ENCODE measurements at regions not wholly inside any gene's neighbourhood (a gene's known extent, or its start where the extent isn't known, plus 50 kb on each side); places are given as distances from the start of the nearest gene placed in this dataset.

DNA sequence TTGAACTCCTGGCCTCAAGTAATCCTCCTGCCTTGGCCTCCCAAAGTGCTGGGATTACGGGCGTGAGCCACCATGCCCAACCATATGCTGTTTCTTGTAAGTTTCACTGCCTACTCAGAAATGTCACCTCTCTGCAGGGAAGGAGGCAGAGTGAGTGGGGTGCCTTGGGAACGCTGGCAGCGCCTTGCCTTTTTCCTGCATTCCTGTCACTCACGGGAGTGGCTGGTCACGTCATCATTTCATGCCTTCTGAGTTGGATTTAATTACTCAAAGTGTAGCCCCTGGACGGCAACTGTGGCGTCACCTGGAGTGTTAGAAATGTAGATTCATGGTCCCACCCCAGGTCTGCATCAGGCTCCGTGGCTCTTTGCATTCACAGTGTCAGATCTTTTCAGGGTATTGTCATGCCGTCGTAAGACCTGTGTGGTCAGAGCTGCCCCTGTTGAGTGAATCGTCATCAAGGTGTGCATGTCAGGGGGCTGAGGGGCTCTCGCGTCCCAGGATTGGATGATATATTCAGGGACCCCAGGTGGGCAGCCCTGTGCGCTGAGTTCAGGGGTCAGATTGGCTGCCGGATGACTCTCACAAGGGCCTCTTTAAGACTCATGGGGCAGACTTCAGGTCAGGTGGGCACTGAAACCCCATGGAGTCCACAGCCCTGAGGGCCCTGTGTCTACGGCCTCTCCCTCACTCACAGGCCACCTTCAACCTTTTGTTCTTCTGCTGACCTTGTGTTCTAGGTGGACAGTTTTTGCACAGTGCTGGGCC lies 65.9 kb upstream of the KLHL25 start:
- H3K4me1 ChIP-seq (ENCODE audit: control insufficient read depth in 1 of 2, insufficient read depth in 2 of 2, low read depth in 1 of 2, low read length in 1 of 2), result peaks cover 0 to 2% of the 10 kb centered on the region in 2 experiments; a peak in 1 of 4 replicates
- H2AFZ ChIP-seq (ENCODE audit: low read depth), result no peak overlapping the region
- no peaks in the 10 kb centered on the region for H3K79me2 ChIP-seq (ENCODE audit: insufficient read depth)
- 82% methylated on average over 15 of the region's 17 CpGs for WGBS (ENCODE audit: low lambda C conversion rate)
- no peak overlapping the region for H3K4me2 ChIP-seq
- no peak for DNase-seq
- no peaks in the 10 kb centered on the region for H3K9me2 ChIP-seq
- H3K36me3 ChIP-seq (replicated peaks in 1 of 2; ENCODE audit: control insufficient read depth in 1 of 2, insufficient read depth in 2 of 2, low read length in 1 of 2), result no peaks in the 10 kb centered on the region
- H3F3A ChIP-seq (replicated peaks; ENCODE audit: insufficient read depth), result no peaks in the 10 kb centered on the region
- ChIA-PET POLR2A (no interaction called here), CTCF (interaction anchor here (1.4 to 4.2 kb wide), 2 partner anchors 14 to 371 kb away, joined by 3 to 18 read pairs; no protein-coding TSS in a partner anchor)
- no peaks in the 10 kb centered on the region for H4K20me1 ChIP-seq (ENCODE audit: insufficient read depth)
- H3K27ac ChIP-seq (ENCODE audit: low read depth in 2 of 2, low read length in 1 of 2), result no peak overlapping the region
- no peaks in the 10 kb centered on the region for H3K9me3 ChIP-seq
- H3K9ac ChIP-seq, result no peak overlapping the region
- no peak overlapping the region for H3K4me3 ChIP-seq (ENCODE audit: low read depth in 2 of 2, low read length in 1 of 2)
- H3K27me3 ChIP-seq (ENCODE audit: insufficient read depth), result no peaks in the 10 kb centered on the region; the same call in 1 of the 2 replicates
- no peak for TF ChIP-seq TCF12 (IDR thresholded peaks at IDR 0.05)
- TF ChIP-seq, protein P1, sequence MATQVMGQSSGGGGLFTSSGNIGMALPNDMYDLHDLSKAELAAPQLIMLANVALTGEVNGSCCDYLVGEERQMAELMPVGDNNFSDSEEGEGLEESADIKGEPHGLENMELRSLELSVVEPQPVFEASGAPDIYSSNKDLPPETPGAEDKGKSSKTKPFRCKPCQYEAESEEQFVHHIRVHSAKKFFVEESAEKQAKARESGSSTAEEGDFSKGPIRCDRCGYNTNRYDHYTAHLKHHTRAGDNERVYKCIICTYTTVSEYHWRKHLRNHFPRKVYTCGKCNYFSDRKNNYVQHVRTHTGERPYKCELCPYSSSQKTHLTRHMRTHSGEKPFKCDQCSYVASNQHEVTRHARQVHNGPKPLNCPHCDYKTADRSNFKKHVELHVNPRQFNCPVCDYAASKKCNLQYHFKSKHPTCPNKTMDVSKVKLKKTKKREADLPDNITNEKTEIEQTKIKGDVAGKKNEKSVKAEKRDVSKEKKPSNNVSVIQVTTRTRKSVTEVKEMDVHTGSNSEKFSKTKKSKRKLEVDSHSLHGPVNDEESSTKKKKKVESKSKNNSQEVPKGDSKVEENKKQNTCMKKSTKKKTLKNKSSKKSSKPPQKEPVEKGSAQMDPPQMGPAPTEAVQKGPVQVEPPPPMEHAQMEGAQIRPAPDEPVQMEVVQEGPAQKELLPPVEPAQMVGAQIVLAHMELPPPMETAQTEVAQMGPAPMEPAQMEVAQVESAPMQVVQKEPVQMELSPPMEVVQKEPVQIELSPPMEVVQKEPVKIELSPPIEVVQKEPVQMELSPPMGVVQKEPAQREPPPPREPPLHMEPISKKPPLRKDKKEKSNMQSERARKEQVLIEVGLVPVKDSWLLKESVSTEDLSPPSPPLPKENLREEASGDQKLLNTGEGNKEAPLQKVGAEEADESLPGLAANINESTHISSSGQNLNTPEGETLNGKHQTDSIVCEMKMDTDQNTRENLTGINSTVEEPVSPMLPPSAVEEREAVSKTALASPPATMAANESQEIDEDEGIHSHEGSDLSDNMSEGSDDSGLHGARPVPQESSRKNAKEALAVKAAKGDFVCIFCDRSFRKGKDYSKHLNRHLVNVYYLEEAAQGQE (IDR thresholded peaks at IDR 0.05; ENCODE audit: low read depth, low read length), result no peak
- TF ChIP-seq EZH2phosphoT487 (IDR thresholded peaks at IDR 0.05; ENCODE audit: borderline replicate concordance, low read depth), result no peak
- no peak for TF ChIP-seq SIN3A (IDR thresholded peaks at IDR 0.05; ENCODE audit: borderline replicate concordance, low read depth, low read length)
- no peak for TF ChIP-seq RCOR1 (IDR thresholded peaks at IDR 0.05; ENCODE audit: low read length)
- no peak for TF ChIP-seq FOSL2 (IDR thresholded peaks at IDR 0.05; ENCODE audit: borderline replicate concordance, low read depth)
- no peak for TF ChIP-seq TAF1 (IDR thresholded peaks at IDR 0.05; ENCODE audit: borderline replicate concordance, low read depth, low read length)
- TF ChIP-seq GATA2 (CRISPR knock-in tag; IDR thresholded peaks at IDR 0.05), result no peak
- TF ChIP-seq, protein P2, sequence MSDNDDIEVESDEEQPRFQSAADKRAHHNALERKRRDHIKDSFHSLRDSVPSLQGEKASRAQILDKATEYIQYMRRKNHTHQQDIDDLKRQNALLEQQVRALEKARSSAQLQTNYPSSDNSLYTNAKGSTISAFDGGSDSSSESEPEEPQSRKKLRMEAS (IDR thresholded peaks at IDR 0.05; ENCODE audit: low read depth), result no peak
- no peak for TF ChIP-seq TEAD4 (IDR thresholded peaks at IDR 0.05; ENCODE audit: borderline replicate concordance, insufficient read depth)
- TF ChIP-seq MEF2A (IDR thresholded peaks at IDR 0.05; ENCODE audit: borderline replicate concordance, low read depth), result no peak
- TF ChIP-seq FOXM1 (IDR thresholded peaks at IDR 0.05; ENCODE audit: low read depth), result no peak

Data from SK-N-SH (cell line).